ENCODE measurements at regions not wholly inside any gene's neighbourhood (a gene's known extent, or its start where the extent isn't known, plus 50 kb on each side); places are given as distances from the start of the nearest gene placed in this dataset.

DNA sequence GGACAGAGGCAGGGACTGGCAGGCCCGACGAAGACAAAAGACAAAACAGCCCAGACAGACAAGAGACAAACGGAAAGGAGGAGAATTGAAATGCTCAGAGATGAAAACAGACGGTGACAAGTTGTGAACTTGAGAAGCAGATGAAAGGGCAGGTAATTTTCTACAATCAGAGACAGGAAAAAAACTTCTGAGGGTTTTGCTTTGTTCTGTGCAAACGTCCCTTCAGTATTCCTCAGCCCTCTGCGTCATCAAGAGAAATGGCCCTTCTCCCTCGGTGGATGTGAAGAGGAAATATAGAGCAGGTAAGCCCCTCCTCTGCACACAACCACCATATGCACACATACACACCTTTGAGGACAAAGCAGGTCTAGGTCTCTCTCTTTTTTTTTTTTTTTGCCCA is 206.6 kb downstream of the UACA start:
- H3K9me3 ChIP-seq: no peaks in the 10 kb centered on the region
- ATAC-seq: no peak
- DNase-seq: no peak
- no peaks in the 10 kb centered on the region for H3K36me3 ChIP-seq
- intact Hi-C loops (cut with DNase I): no loop called here
- H3K27ac ChIP-seq: no peak overlapping the region
- TF ChIP-seq, protein P1, sequence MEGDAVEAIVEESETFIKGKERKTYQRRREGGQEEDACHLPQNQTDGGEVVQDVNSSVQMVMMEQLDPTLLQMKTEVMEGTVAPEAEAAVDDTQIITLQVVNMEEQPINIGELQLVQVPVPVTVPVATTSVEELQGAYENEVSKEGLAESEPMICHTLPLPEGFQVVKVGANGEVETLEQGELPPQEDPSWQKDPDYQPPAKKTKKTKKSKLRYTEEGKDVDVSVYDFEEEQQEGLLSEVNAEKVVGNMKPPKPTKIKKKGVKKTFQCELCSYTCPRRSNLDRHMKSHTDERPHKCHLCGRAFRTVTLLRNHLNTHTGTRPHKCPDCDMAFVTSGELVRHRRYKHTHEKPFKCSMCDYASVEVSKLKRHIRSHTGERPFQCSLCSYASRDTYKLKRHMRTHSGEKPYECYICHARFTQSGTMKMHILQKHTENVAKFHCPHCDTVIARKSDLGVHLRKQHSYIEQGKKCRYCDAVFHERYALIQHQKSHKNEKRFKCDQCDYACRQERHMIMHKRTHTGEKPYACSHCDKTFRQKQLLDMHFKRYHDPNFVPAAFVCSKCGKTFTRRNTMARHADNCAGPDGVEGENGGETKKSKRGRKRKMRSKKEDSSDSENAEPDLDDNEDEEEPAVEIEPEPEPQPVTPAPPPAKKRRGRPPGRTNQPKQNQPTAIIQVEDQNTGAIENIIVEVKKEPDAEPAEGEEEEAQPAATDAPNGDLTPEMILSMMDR (IDR thresholded peaks at IDR 0.05): no peak
- H3K4me3 ChIP-seq: no peak overlapping the region
- no peaks in the 10 kb centered on the region for H3K4me1 ChIP-seq
- FAIRE-seq: no peak
- whole genome bisulfite sequencing, 2 donors: 37 to 40% methylated on average over 7 of the region's 7 CpGs
- H3K27me3 ChIP-seq: no peaks in the 10 kb centered on the region

DNA sequence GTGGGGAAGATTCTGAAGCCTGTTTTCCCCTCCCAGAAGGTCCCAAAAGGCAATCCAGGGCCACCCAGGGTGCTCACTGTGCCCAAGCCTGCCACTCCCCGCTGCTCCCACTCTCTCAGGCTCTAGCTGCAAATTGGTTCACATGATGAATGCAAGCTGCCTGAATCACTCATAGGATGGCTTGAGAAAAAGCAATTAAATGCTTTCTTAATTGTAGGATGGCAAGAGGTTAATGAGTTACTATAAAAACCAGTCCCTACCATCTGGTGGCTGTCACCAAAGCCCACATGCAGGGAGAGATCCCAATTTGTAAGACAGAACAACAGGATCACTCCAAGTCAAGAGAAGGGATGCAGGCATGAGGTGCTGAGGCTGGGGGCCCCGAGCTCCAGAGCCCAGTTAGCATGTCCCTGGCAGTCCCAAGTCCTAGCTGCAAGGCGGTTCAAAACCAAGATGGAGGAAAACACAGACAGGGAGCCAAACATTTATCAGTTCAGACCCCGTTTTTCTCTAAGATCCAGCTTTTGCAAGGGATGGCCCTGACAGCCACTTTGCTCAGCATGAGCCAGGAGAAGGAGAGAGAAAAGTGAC is 207.1 kb downstream of the UACA start:
- TF ChIP-seq, protein P1 (IDR thresholded peaks at IDR 0.05): no peak
- Histone ChIP-seq H3K4me3 (no peak overlapping the region), H3K4me1 (no peaks in the 10 kb centered on the region), H3K9me3 (no peaks in the 10 kb centered on the region), H3K27ac (no peak overlapping the region), H3K36me3 (no peaks in the 10 kb centered on the region), H3K27me3 (no peaks in the 10 kb centered on the region)
- FAIRE-seq: no peak
- ATAC-seq: no peak
- no peak for DNase-seq
- WGBS, 2 donors: 65 to 72% methylated on average over 4 of the region's 4 CpGs
- intact Hi-C loops (cut with DNase I): no loop called here

DNA sequence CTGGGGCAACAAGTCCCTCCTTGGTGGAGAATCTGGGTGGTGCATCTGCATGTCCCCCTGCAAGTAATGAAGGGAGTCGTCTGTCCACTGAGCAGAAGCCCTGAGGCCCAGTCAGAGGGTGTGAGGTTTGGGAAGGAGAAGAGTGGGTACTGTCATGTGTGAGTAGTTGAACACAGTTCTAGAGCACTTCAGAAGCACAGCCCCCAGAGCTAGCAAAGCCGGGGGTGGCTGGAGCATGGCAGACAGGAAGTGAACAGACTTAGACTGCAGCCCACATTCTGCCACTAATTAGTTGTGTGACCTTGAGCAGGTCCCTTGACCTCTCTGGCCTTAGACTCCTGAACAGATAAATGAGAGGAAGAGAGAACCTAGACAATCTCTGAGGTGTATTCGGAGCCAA is 207.6 kb downstream of the UACA start:
- 63 to 77% methylated on average over 3 of the region's 3 CpGs for WGBS, 2 donors
- FAIRE-seq: no peak

DNA sequence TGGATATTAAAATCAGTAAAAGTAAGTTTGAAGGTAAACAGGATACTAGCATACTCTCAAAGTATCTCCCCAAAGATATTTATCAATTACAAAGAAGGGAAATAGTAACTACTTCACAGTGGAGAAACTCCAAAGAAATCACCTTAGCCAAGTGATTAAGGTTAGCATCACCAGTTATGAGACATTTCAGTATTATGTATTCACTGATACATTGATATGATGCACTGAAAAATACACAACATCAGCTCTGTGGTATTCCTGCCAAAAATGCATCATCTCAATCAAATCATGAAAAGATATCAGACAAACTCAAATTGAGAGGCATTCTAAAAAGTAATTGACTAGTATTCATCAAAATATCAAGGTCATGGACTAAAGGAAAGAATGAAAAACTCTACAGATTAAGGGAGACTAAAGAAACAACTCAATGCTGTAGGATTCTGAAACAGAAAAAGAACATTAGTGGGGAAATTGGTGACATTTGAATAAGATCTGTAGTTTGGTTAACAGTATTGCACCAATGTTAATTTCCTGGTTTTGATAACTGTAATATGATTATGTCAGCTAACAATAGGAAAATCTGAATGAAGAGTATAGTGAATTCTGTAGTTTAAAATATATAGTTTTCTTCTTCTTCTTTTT is 215.4 kb downstream of the UACA start:
- intact Hi-C loops (cut with DNase I): no loop called here
- TF ChIP-seq, protein P1 (IDR thresholded peaks at IDR 0.05): no peak
- ATAC-seq (no peak), FAIRE-seq (no peak), DNase-seq (no peak)
- Histone ChIP-seq H3K9me3 (no peaks in the 10 kb centered on the region), H3K36me3 (no peaks in the 10 kb centered on the region), H3K4me1 (no peaks in the 10 kb centered on the region), H3K4me3 (no peak overlapping the region), H3K27me3 (no peaks in the 10 kb centered on the region), H3K27ac (no peak overlapping the region)

More for the DNA sequence above, 207.6 kb downstream of the UACA start:
- no peak for ATAC-seq
- no peaks in the 10 kb centered on the region for H3K27me3 ChIP-seq
- H3K4me3 ChIP-seq: no peak overlapping the region
- no peak overlapping the region for H3K27ac ChIP-seq
- H3K4me1 ChIP-seq: no peaks in the 10 kb centered on the region
- intact Hi-C loops (cut with DNase I): no loop called here
- no peaks in the 10 kb centered on the region for H3K36me3 ChIP-seq
- DNase-seq: no peak
- TF ChIP-seq, protein P1 (IDR thresholded peaks at IDR 0.05): no peak
- no peaks in the 10 kb centered on the region for H3K9me3 ChIP-seq

DNA sequence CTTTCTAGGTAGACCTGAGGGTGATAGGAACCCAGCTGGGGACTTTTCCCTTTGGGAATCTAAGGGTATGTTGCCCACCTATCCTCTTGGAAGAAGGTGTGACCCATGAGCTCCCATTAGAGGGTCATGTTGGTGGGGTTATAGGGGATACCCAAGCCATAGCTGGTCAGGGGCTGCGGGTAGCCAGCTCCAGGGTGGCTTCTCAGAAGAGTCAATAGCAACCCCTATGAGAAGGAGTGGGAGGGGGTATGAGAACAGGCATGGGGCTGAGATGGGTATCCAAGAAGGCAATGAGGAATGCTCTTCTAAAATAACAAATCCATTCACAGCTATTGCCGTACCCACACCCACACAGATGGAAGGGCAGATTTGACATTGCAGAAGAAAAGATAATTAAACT is 217.8 kb downstream of the UACA start:
- DNase-seq (no peak), ATAC-seq (no peak), FAIRE-seq (no peak)
- H3K27ac ChIP-seq: no peak overlapping the region
- H3K4me3 ChIP-seq: no peak overlapping the region
- WGBS, 2 donors: 90 to 98% methylated on average over 2 of the region's 2 CpGs
- TF ChIP-seq, protein P1 (IDR thresholded peaks at IDR 0.05): no peak
- no peaks in the 10 kb centered on the region for H3K9me3 ChIP-seq
- no peaks in the 10 kb centered on the region for H3K36me3 ChIP-seq
- no peaks in the 10 kb centered on the region for H3K4me1 ChIP-seq
- no peaks in the 10 kb centered on the region for H3K27me3 ChIP-seq
- intact Hi-C loops (cut with DNase I): no loop called here
